GM06990 (cell line): ENCODE measurements at regions not wholly inside any gene's neighbourhood (a gene's known extent, or its start where the extent isn't known, plus 50 kb on each side); places are given as distances from the start of the nearest gene placed in this dataset.

Experiments
- DNase-seq: peaks from one replicate; pipeline ENCODE4 v3.0.0-alpha.2; 2011; ENCODE audit not compliant: insufficient read length; ENCODE audit errors: extremely low read depth
- H3K27me3 ChIP-seq: replicated peaks from 2 replicates; pipeline ENCODE4 v1.6.0; 2011; ENCODE audit warnings: low read length; ENCODE audit not compliant: control insufficient read depth, insufficient read depth
- H3K36me3 ChIP-seq: 2 replicates; pipeline ENCODE4 v1.5.1; 2011; ENCODE audit warnings: low read length; ENCODE audit not compliant: control insufficient read depth, insufficient read depth
- H3K4me3 ChIP-seq: replicated peaks from 2 replicates; pipeline ENCODE4 v1.5.1; 2011; ENCODE audit warnings: low read depth, mild to moderate bottlenecking, control low read depth, low read length
- CTCF ChIP-seq: IDR thresholded peaks from 2 replicates; pipeline ENCODE4 v1.5.1; 2011; ENCODE audit warnings: low read length, control low read depth, mild to moderate bottlenecking, inconsistent platforms; ENCODE audit not compliant: insufficient read depth, poor library complexity, severe bottlenecking

DNA sequence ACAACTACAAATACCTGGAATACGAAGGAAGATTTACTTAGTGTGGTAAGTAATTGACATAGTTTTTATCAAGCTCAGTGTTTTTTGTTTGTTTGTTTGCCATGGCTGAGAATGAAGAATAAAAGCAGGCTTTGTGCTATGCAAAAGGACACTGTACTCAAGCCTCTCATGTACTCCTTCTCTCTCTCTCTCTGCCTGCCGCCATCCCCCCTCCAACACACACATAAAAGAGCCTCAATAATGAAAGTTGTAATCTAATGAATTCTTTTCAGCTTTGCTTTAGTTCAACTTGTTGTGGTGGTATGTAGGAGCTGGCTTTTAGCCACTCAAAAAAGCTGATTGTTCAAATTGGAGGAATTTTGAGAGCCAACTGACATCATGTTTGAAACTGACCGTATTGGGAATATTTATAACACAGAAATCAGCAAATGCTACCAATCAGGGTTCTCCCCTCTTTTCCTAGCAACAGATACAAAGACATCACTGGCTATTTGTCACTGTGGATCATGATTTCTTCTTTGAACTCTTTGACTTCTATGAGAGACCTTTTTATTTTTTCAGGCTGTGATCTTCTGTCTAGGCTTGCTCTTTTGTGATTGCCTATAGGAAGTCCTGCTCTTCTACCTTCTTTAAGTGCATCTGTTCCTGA is 1148.8 kb downstream of the RAPGEF2 start:
- DNase-seq, result no peak
- H3K4me3 ChIP-seq, result no peak overlapping the region

GRCh38 chr4:160257318-160257717 is 1154.4 kb downstream of the RAPGEF2 start:
- Histone ChIP-seq H3K27me3 (no peaks in the 10 kb centered on the region), H3K4me3 (no peak overlapping the region), H3K36me3 (no peaks in the 10 kb centered on the region)
- no peak for DNase-seq
- no peak for TF ChIP-seq CTCF

More for the DNA sequence above, 1148.8 kb downstream of the RAPGEF2 start:
- TF ChIP-seq CTCF, result no peak
- no peaks in the 10 kb centered on the region for H3K36me3 ChIP-seq
- no peaks in the 10 kb centered on the region for H3K27me3 ChIP-seq

DNA sequence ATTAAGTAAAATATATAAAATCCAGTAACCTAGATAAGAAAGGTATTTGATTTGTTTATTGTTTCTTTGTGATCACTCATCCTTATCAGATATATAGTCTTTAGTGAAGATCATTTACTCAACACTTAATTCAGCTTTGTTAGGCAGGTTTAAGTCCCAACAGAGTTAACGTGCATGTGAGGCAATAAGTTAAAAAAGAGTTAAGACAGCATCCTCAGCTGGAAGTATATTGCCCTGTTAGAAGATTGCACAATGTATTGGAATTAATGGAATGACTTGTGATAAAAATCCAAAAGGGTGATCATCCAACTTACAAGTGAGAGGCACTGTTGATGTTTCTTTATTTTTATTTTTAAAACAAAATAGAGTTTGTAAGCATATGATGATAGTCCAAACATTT is 1162.1 kb downstream of the RAPGEF2 start:
- Histone ChIP-seq H3K36me3 (no peaks in the 10 kb centered on the region), H3K4me3 (no peak overlapping the region), H3K27me3 (no peaks in the 10 kb centered on the region)
- no peak for DNase-seq
- TF ChIP-seq CTCF, result no peak

GRCh38 chr4:160265836-160266235 is 1163.0 kb downstream of the RAPGEF2 start:
- no peak for DNase-seq
- H3K27me3 ChIP-seq, result no peaks in the 10 kb centered on the region
- H3K36me3 ChIP-seq, result no peaks in the 10 kb centered on the region
- no peak overlapping the region for H3K4me3 ChIP-seq
- TF ChIP-seq CTCF, result no peak

GRCh38 chr4:160276785-160277325 is 1174.0 kb downstream of the RAPGEF2 start:
- no peaks in the 10 kb centered on the region for H3K27me3 ChIP-seq
- TF ChIP-seq CTCF, result no peak
- H3K4me3 ChIP-seq, result no peak overlapping the region
- no peak for DNase-seq
- no peaks in the 10 kb centered on the region for H3K36me3 ChIP-seq
